ENCODE measurements at regions not wholly inside any gene's neighbourhood (a gene's known extent, or its start where the extent isn't known, plus 50 kb on each side); places are given as distances from the start of the nearest gene placed in this dataset.

DNA sequence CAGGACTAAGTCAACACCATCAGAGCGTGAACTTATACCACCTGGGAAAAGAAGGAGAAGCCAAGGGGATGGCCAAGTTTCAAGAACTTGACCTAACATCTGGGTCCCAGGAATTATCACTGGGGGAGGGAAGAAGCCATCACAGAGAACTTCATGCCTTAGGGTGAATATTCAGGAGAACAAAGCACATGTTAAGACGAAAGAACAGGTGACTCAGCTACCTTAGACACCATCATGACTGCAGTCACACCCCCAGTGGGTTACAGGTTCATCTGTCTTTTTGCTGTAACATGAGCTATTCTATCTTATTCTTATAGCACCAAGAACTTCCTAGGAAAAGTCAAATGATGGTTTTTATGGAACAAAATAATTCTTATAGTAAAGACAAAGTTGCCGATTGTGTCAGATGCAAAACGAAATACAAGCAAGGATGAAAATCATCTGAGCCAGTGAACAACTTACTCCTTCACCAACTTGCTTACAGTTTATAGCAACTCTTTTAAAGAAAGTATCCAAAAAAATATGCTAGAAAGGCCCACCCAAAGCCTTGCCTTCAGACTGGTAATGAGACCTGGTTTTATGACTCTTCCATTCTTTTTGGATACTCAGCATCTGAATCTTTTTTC is 72.0 kb downstream of the TPRA1 start:
- TF ChIP-seq, protein P1, sequence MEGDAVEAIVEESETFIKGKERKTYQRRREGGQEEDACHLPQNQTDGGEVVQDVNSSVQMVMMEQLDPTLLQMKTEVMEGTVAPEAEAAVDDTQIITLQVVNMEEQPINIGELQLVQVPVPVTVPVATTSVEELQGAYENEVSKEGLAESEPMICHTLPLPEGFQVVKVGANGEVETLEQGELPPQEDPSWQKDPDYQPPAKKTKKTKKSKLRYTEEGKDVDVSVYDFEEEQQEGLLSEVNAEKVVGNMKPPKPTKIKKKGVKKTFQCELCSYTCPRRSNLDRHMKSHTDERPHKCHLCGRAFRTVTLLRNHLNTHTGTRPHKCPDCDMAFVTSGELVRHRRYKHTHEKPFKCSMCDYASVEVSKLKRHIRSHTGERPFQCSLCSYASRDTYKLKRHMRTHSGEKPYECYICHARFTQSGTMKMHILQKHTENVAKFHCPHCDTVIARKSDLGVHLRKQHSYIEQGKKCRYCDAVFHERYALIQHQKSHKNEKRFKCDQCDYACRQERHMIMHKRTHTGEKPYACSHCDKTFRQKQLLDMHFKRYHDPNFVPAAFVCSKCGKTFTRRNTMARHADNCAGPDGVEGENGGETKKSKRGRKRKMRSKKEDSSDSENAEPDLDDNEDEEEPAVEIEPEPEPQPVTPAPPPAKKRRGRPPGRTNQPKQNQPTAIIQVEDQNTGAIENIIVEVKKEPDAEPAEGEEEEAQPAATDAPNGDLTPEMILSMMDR (IDR thresholded peaks at IDR 0.05), result no peak
- no peak for TF ChIP-seq POLR2AphosphoS5 (IDR thresholded peaks at IDR 0.05)
- no peak for TF ChIP-seq POLR2A (IDR thresholded peaks at IDR 0.05)

Measured in breast epithelium (tissue), 3 donors.